AG04450 (cell line): ENCODE measurements at regions not wholly inside any gene's neighbourhood (a gene's known extent, or its start where the extent isn't known, plus 50 kb on each side); places are given as distances from the start of the nearest gene placed in this dataset.

ENCODE experiments used
- CTCF ChIA-PET: fragments of 300-600, 350-600 bp; formaldehyde crosslinking; extraction: SDS; loops from one replicate; lab custom pipeline; 2022; ENCODE audit warnings: antibody characterized with exemption, inconsistent platforms; lab: Charles Lee
- POLR2A ChIA-PET: fragments of 350-600 bp; formaldehyde crosslinking; extraction: SDS; loops from one replicate; lab custom pipeline; 2021; ENCODE audit warnings: antibody characterized with exemption, inconsistent platforms; lab: Yijun Ruan, JAX
- DNase-seq: peaks from one replicate; pipeline ENCODE4 v3.0.0-alpha.2; 2011; ENCODE audit warnings: low read depth, low spot score
- H3K27ac ChIP-seq: one replicate; pipeline ENCODE4 v1.5.1; 2012; ENCODE audit warnings: low read depth, low read length, control low read depth
- H3K27me3 ChIP-seq: one replicate; pipeline ENCODE4 v1.6.0; 2012; ENCODE audit warnings: low read length; ENCODE audit not compliant: control insufficient read depth, insufficient read depth
- H3K4me3 ChIP-seq: 2 replicates; pipeline ENCODE4 v1.5.1; 2011; ENCODE audit warnings: mild to moderate bottlenecking, low read depth, low read length, control low read depth
- H3K9me3 ChIP-seq: 2 replicates; pipeline ENCODE4 v1.5.1; 2012; ENCODE audit warnings: low read length; ENCODE audit not compliant: control insufficient read depth, insufficient read depth
- TF ChIP-seq, protein P1 (sequence below): IDR thresholded peaks from 2 replicates; pipeline ENCODE4 v1.5.1; 2011; ENCODE audit warnings: low read depth, low read length, control low read depth, inconsistent platforms

DNA sequence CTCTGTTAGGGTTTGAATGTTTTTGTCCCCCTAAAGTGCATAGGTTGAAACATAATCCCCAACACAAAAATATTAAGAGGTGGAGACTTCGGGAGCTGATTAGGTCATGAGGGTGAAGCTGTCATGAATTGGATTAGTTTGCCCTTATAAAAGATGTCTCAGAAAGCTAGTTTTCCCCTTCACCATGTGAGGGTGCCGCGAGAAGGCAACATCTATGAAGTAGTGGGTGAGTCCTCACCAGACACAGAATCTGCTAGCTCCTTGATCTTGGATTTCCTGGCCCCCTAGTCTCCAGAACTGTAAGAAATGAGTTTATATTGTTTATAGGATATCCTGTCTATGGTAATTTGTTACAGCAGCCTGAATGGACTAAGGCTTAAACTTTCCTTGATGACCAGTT lies 301.5 kb upstream of the ATP2B1 start:
- TF ChIP-seq, protein P1, sequence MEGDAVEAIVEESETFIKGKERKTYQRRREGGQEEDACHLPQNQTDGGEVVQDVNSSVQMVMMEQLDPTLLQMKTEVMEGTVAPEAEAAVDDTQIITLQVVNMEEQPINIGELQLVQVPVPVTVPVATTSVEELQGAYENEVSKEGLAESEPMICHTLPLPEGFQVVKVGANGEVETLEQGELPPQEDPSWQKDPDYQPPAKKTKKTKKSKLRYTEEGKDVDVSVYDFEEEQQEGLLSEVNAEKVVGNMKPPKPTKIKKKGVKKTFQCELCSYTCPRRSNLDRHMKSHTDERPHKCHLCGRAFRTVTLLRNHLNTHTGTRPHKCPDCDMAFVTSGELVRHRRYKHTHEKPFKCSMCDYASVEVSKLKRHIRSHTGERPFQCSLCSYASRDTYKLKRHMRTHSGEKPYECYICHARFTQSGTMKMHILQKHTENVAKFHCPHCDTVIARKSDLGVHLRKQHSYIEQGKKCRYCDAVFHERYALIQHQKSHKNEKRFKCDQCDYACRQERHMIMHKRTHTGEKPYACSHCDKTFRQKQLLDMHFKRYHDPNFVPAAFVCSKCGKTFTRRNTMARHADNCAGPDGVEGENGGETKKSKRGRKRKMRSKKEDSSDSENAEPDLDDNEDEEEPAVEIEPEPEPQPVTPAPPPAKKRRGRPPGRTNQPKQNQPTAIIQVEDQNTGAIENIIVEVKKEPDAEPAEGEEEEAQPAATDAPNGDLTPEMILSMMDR: no peak
- no peak for DNase-seq
- H3K4me3 ChIP-seq: no peak overlapping the region
- no peaks in the 10 kb centered on the region for H3K27me3 ChIP-seq
- no peak overlapping the region for H3K27ac ChIP-seq
- CTCF ChIA-PET: no interaction called here
- POLR2A ChIA-PET: no interaction called here
- no peaks in the 10 kb centered on the region for H3K9me3 ChIP-seq

DNA sequence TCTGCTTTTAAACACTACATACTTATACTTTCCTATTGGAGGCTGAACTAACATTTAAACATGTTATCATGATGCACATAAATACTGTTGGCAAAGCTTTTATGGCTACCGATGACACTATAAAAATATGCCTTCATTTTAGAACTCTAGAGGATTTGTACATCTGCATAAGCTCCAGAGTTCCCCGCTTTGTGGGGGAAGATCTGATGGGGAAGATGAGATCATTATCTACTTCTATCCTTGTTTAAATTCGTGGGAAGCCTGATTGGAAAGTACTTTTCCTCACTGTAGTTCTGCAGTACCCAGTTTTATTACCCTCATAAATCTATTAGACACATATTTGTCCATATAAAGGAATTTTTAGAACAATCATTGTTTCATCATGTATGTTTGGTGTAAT lies 299.6 kb upstream of the ATP2B1 start:
- H3K9me3 ChIP-seq: no peaks in the 10 kb centered on the region
- no peak overlapping the region for H3K27ac ChIP-seq
- TF ChIP-seq, protein P1: no peak
- no peaks in the 10 kb centered on the region for H3K27me3 ChIP-seq
- CTCF ChIA-PET: no interaction called here
- POLR2A ChIA-PET: no interaction called here
- no peak for DNase-seq
- H3K4me3 ChIP-seq: no peak overlapping the region

DNA sequence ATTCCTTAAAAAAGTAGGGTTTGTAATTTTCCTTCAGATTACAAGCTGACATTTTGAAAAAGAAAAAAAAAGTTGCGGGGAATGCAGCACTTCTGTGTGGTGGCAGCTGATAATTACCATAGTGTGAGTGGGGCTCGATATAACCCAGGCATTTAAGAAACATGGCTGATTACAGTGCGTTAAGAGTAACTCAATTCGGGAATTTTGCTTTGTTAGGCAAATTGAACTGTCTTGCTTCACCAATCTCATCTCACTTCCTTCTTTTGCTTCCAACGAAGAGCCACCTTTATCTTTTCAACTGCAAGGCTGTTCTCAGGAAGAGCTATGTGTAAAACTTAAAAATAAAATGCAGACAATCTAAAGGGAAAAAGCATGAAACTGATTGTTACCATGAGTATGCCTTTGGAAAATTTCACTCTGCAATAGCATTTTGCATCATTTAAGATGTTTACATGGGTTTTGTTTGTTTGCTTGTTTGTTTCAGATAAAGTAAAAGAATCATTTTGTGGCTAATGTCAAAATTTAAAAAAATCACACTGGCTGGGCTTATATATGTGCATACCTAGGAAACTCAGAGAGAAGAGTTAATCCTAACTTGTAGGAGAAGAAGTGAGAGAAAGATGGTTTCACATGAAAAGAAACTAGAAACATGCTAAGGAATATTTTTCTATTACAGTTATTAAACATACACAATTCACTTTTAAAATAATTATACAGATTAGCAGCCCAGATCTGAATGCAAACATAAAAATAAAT lies 295.9 kb upstream of the ATP2B1 start:
- TF ChIP-seq, protein P1: no peak
- H3K4me3 ChIP-seq: no peak overlapping the region
- ChIA-PET POLR2A (no interaction called here), CTCF (interaction anchor here (2.1 kb wide), 1 partner anchor 16 kb away, joined by 5 read pairs; no protein-coding TSS in a partner anchor)
- H3K9me3 ChIP-seq: no peaks in the 10 kb centered on the region
- no peaks in the 10 kb centered on the region for H3K27me3 ChIP-seq
- H3K27ac ChIP-seq: no peak overlapping the region
- DNase-seq: no peak

DNA sequence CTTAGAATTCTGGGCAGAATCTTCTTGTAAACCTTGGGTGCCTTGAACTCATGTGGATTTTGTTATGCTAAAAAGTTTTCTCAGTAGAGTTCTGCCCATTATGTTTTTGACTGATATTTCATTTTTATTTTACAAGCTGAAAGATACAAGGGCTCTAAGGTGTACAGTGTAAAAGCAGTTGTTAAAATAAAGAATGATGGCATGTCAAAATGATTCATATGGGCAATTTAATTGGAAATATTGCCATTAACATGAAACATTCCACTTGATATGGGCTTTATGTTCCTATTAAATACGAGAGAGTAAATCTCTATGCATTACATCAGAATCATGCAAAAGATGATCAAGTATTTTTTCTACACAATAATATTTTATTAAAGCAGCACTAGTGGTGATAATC lies 295.1 kb upstream of the ATP2B1 start:
- CTCF ChIA-PET: interaction anchor here (2.1 kb wide), 1 partner anchor 16 kb away, joined by 5 read pairs; no protein-coding TSS in a partner anchor
- Histone ChIP-seq H3K27ac (no peak overlapping the region), H3K9me3 (no peaks in the 10 kb centered on the region), H3K27me3 (no peaks in the 10 kb centered on the region), H3K4me3 (no peak overlapping the region)
- no peak for DNase-seq
- POLR2A ChIA-PET: no interaction called here
- TF ChIP-seq, protein P1: no peak

DNA sequence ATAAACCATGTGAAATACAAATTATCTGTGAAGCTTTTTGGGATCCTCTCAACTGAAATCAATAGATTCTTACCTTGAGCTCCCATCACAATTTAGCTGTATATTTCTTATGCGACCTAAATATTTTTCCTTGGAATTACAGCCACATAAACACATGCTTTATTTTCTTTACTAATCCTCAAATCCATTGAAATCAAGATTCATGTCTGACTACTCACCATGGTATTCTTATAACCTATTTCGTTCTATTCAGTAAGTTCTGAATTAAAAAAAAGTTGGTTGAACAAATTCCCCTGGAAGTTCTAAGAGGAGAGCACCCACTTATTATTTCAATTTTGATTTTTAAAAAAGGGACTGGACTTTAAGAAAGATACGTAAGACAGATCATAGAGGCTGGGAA lies 292.1 kb upstream of the ATP2B1 start:
- Histone ChIP-seq H3K27me3 (no peaks in the 10 kb centered on the region), H3K9me3 (no peaks in the 10 kb centered on the region), H3K27ac (no peak overlapping the region), H3K4me3 (no peak overlapping the region)
- DNase-seq: no peak
- ChIA-PET POLR2A (no interaction called here), CTCF (no interaction called here)
- TF ChIP-seq, protein P1: no peak
